GM23338 (cell line): ENCODE measurements at regions not wholly inside any gene's neighbourhood (a gene's known extent, or its start where the extent isn't known, plus 50 kb on each side); places are given as distances from the start of the nearest gene placed in this dataset.

Experiments
- CREB1 ChIP-seq: fragments of 250-450 bp; sonication (Bioruptor Pico); IDR thresholded peaks from 2 replicates; pipeline ENCODE4 v1.5.0; 2020; ENCODE audit warnings: low read depth, mild to moderate bottlenecking, moderate library complexity
- EZH2 ChIP-seq: fragments of 200-600 bp; sonication (generic); IDR thresholded peaks from one replicate; pipeline ENCODE4 v1.8.0; 2017; ENCODE audit warnings: antibody characterized with exemption, mild to moderate bottlenecking, low read depth; ENCODE audit not compliant: unreplicated experiment
- EZH2phosphoT487 ChIP-seq: fragments of 200-600 bp; sonication (generic); IDR thresholded peaks from one replicate; pipeline ENCODE4 v1.8.1; 2018; ENCODE audit warnings: antibody characterized with exemption; ENCODE audit not compliant: unreplicated experiment
- JUNB ChIP-seq: IDR thresholded peaks from one replicate; pipeline ENCODE4 v1.6.1; 2016; ENCODE audit warnings: antibody characterized with exemption; ENCODE audit not compliant: unreplicated experiment
- NANOG ChIP-seq: IDR thresholded peaks from 2 replicates; pipeline ENCODE4 v1.6.1; 2016; ENCODE audit warnings: antibody characterized with exemption, borderline replicate concordance
- POLR2AphosphoS5 ChIP-seq: IDR thresholded peaks from 2 replicates; pipeline ENCODE4 v1.6.1; 2016; ENCODE audit warnings: antibody characterized with exemption, low read depth
- STAT1 ChIP-seq: IDR thresholded peaks from one replicate; pipeline ENCODE4 v1.6.1; 2016; ENCODE audit warnings: antibody characterized with exemption; ENCODE audit not compliant: unreplicated experiment
- ZNF114 ChIP-seq: fragments of 250-450 bp; sonication (Bioruptor Pico); IDR thresholded peaks from 2 replicates; pipeline ENCODE4 v1.5.0; 2020; ENCODE audit warnings: mild to moderate bottlenecking, moderate library complexity
- ZNF331 ChIP-seq: fragments of 250-450 bp; sonication (Bioruptor Pico); IDR thresholded peaks from 2 replicates; pipeline ENCODE4 v1.5.0; 2020; ENCODE audit warnings: low read depth, mild to moderate bottlenecking, moderate library complexity
- ZNF462 ChIP-seq: fragments of 250-450 bp; sonication (Bioruptor Pico); IDR thresholded peaks from 2 replicates; pipeline ENCODE4 v1.5.0; 2020; ENCODE audit warnings: mild to moderate bottlenecking, moderate library complexity
- TF ChIP-seq, protein P1 (sequence below), 2 experiments: fragments of 200-600 bp in 1 of 2; sonication (generic) in 1 of 2; conservative IDR thresholded peaks; 2 replicates each; pipeline versions ENCODE4 v1.5.1 to v1.6.1; 2016 to 2017; ENCODE audit warnings: antibody characterized with exemption in 2 of 2, low read depth in 2 of 2, mild to moderate bottlenecking in 2 of 2, moderate library complexity in 1 of 2
- TF ChIP-seq, protein P2 (sequence below): IDR thresholded peaks from one replicate; pipeline ENCODE4 v1.6.1; 2018; ENCODE audit warnings: antibody characterized with exemption; ENCODE audit not compliant: unreplicated experiment
- TF ChIP-seq, protein P3 (sequence below): IDR thresholded peaks from 2 replicates; pipeline ENCODE4 v1.6.1; 2016; ENCODE audit warnings: antibody characterized with exemption

GRCh38 chr10:132477066-132477397 is 60.6 kb upstream of the INPP5A start:
- TF ChIP-seq, protein P1, sequence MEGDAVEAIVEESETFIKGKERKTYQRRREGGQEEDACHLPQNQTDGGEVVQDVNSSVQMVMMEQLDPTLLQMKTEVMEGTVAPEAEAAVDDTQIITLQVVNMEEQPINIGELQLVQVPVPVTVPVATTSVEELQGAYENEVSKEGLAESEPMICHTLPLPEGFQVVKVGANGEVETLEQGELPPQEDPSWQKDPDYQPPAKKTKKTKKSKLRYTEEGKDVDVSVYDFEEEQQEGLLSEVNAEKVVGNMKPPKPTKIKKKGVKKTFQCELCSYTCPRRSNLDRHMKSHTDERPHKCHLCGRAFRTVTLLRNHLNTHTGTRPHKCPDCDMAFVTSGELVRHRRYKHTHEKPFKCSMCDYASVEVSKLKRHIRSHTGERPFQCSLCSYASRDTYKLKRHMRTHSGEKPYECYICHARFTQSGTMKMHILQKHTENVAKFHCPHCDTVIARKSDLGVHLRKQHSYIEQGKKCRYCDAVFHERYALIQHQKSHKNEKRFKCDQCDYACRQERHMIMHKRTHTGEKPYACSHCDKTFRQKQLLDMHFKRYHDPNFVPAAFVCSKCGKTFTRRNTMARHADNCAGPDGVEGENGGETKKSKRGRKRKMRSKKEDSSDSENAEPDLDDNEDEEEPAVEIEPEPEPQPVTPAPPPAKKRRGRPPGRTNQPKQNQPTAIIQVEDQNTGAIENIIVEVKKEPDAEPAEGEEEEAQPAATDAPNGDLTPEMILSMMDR (conservative IDR thresholded peaks at IDR 0.05; ENCODE audit: low read depth in 2 of 2), result no peak
- TF ChIP-seq, protein P2, sequence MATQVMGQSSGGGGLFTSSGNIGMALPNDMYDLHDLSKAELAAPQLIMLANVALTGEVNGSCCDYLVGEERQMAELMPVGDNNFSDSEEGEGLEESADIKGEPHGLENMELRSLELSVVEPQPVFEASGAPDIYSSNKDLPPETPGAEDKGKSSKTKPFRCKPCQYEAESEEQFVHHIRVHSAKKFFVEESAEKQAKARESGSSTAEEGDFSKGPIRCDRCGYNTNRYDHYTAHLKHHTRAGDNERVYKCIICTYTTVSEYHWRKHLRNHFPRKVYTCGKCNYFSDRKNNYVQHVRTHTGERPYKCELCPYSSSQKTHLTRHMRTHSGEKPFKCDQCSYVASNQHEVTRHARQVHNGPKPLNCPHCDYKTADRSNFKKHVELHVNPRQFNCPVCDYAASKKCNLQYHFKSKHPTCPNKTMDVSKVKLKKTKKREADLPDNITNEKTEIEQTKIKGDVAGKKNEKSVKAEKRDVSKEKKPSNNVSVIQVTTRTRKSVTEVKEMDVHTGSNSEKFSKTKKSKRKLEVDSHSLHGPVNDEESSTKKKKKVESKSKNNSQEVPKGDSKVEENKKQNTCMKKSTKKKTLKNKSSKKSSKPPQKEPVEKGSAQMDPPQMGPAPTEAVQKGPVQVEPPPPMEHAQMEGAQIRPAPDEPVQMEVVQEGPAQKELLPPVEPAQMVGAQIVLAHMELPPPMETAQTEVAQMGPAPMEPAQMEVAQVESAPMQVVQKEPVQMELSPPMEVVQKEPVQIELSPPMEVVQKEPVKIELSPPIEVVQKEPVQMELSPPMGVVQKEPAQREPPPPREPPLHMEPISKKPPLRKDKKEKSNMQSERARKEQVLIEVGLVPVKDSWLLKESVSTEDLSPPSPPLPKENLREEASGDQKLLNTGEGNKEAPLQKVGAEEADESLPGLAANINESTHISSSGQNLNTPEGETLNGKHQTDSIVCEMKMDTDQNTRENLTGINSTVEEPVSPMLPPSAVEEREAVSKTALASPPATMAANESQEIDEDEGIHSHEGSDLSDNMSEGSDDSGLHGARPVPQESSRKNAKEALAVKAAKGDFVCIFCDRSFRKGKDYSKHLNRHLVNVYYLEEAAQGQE, result no peak
- TF ChIP-seq EZH2 (no peak), POLR2AphosphoS5 (no peak), CREB1 (CRISPR knock-in tag) (no peak), ZNF331 (CRISPR knock-in tag) (no peak), ZNF114 (CRISPR knock-in tag) (no peak), ZNF462 (no peak), EZH2phosphoT487 (no peak), STAT1 (no peak), JUNB (no peak), NANOG (no peak)
- TF ChIP-seq, protein P3, sequence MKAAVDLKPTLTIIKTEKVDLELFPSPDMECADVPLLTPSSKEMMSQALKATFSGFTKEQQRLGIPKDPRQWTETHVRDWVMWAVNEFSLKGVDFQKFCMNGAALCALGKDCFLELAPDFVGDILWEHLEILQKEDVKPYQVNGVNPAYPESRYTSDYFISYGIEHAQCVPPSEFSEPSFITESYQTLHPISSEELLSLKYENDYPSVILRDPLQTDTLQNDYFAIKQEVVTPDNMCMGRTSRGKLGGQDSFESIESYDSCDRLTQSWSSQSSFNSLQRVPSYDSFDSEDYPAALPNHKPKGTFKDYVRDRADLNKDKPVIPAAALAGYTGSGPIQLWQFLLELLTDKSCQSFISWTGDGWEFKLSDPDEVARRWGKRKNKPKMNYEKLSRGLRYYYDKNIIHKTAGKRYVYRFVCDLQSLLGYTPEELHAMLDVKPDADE, result no peak
